B cell (primary cell): ENCODE measurements at regions not wholly inside any gene's neighbourhood (a gene's known extent, or its start where the extent isn't known, plus 50 kb on each side); places are given as distances from the start of the nearest gene placed in this dataset.

Experiments used
- ATAC-seq: fragments of 200-7000 bp; cut with Tn5 transposase; one replicate; pipeline ENCODE4 v1.10.0; 2021; ENCODE audit warnings: low read depth, mild to moderate bottlenecking, moderate number of reproducible peaks, moderate library complexity
- CTCF ChIA-PET: fragments of 350-600 bp; sonication (Branson Sonifier 250); formaldehyde crosslinking; loops from one replicate; lab custom pipeline; 2021; ENCODE audit warnings: antibody characterized with exemption, inconsistent platforms; lab: Charles Lee
- POLR2A ChIA-PET: fragments of 350-600 bp; sonication (Branson Sonifier 250); formaldehyde crosslinking; loops from one replicate; lab custom pipeline; 2021; ENCODE audit warnings: antibody characterized with exemption; lab: Charles Lee
- DNase-seq: peaks from one replicate; pipeline ENCODE4 v3.0.0; 2013
- H2AFZ ChIP-seq: 2 replicates; pipeline ENCODE4 v1.6.1; 2012; ENCODE audit warnings: mild to moderate bottlenecking, low read depth, low read length; ENCODE audit not compliant: insufficient read depth, poor library complexity, severe bottlenecking
- H3K27ac ChIP-seq, 2 donors: 1 replicate in 1 of 2; 2 replicates in 1 of 2; pipeline ENCODE4 v1.5.1; 2012 to 2013; ENCODE audit warnings: low read length in 2 of 2, mild to moderate bottlenecking in 2 of 2, moderate library complexity in 1 of 2
- H3K27me3 ChIP-seq, 4 experiments: fragments of 200-600 bp in 1 of 4; sonication (generic) in 1 of 4; replicated peaks in 1 of 4; 1 replicate in 2 of 4; 2 replicates in 2 of 4; pipeline versions ENCODE4 v1.6.1 to v1.7.0; 2013 to 2016; ENCODE audit warnings: low read length in 3 of 4, mild to moderate bottlenecking in 2 of 4, mixed read lengths in 1 of 4, moderate library complexity in 1 of 4; ENCODE audit not compliant: insufficient read depth in 4 of 4, control insufficient read depth in 3 of 4; ENCODE audit errors: control extremely low read depth in 1 of 4
- H3K36me3 ChIP-seq, 2 experiments: replicated peaks in 1 of 2; 1 replicate in 1 of 2; 2 replicates in 1 of 2; pipeline versions ENCODE4 v1.6.1 to v1.7.1; 2013; ENCODE audit warnings: low read length in 1 of 2; ENCODE audit not compliant: insufficient read depth in 2 of 2, control insufficient read depth in 1 of 2; ENCODE audit errors: control extremely low read depth in 1 of 2, extremely low read depth in 1 of 2
- H3K4me1 ChIP-seq, 2 donors: fragments of 200-600 bp in 1 of 2; sonication (generic) in 1 of 2; 1 replicate in 1 of 2; 2 replicates in 1 of 2; pipeline versions ENCODE4 v1.5.1 to v1.6.1; 2013 to 2017; ENCODE audit warnings: low read length in 2 of 2; ENCODE audit not compliant: control insufficient read depth in 2 of 2, insufficient read depth in 2 of 2
- H3K4me2 ChIP-seq: replicated peaks from 2 replicates; pipeline ENCODE3; 2012; ENCODE audit warnings: mild to moderate bottlenecking, low read depth, low read length; ENCODE audit not compliant: poor library complexity, severe bottlenecking
- H3K4me3 ChIP-seq, 5 experiments: fragments of 200-600 bp in 1 of 5; sonication (generic) in 1 of 5; 1 replicate in 3 of 5; 2 replicates in 2 of 5; pipeline versions ENCODE4 v1.5.1 to v1.7.0; 2011 to 2016; ENCODE audit warnings: low read length in 4 of 5, mild to moderate bottlenecking in 4 of 5, low read depth in 2 of 5, control low read depth in 1 of 5, moderate library complexity in 1 of 5; ENCODE audit not compliant: insufficient read depth in 1 of 5; ENCODE audit errors: control extremely low read depth in 1 of 5, extremely low read depth in 1 of 5
- H3K79me2 ChIP-seq: fragments of 200-600 bp; sonication (generic); one replicate; pipeline ENCODE4 v1.6.0; 2016; ENCODE audit warnings: low read length; ENCODE audit not compliant: control insufficient read depth, insufficient read depth
- H3K9ac ChIP-seq: fragments of 200-600 bp; sonication (generic); 2 replicates; pipeline ENCODE4 v1.6.1; 2017; ENCODE audit warnings: mild to moderate bottlenecking, low read length, moderate library complexity
- H3K9me3 ChIP-seq, 3 donors: one replicate each; pipeline versions ENCODE4 v1.6.1 to v1.7.1; 2013; ENCODE audit warnings: low read length in 2 of 3; ENCODE audit not compliant: control insufficient read depth in 2 of 3, insufficient read depth in 1 of 3; ENCODE audit errors: control extremely low read depth in 1 of 3
- H4K20me1 ChIP-seq: 2 replicates; pipeline ENCODE4 v1.6.0; 2012; ENCODE audit warnings: mild to moderate bottlenecking, low read length; ENCODE audit not compliant: insufficient read depth, control insufficient read depth, poor library complexity, severe bottlenecking
- H3K27ac Mint-ChIP-seq: one replicate; pipeline ENCODE4 v1.8.0; 2021; ENCODE audit warnings: mixed read lengths
- H3K27me3 Mint-ChIP-seq: one replicate; pipeline ENCODE4 v1.8.0; 2021; ENCODE audit warnings: mixed read lengths
- H3K4me1 Mint-ChIP-seq: one replicate; pipeline ENCODE4 v1.8.0; 2021; ENCODE audit warnings: mixed read lengths
- H3K4me3 Mint-ChIP-seq: one replicate; pipeline ENCODE4 v1.8.0; 2021; ENCODE audit warnings: mixed read lengths
- H3K9me3 Mint-ChIP-seq: one replicate; pipeline ENCODE4 v1.8.0; 2022; ENCODE audit warnings: mixed read lengths; ENCODE audit not compliant: insufficient read depth
- CTCF ChIP-seq: fragments of 200-600 bp; IDR thresholded peaks from one replicate; pipeline ENCODE4 v1.8.0; 2022; ENCODE audit warnings: antibody characterized with exemption, mild to moderate bottlenecking
- EZH2 ChIP-seq: IDR thresholded peaks from 2 replicates; pipeline ENCODE4 v1.6.1; 2012; ENCODE audit warnings: borderline replicate concordance, low read depth, mild to moderate bottlenecking, moderate library complexity, low read length; ENCODE audit not compliant: insufficient read depth, poor library complexity, severe bottlenecking
- WGBS: methylation state at CpG from one replicate; pipeline ENCODE4 v1.1.5; 2013; ENCODE audit warnings: missing lambda C conversion rate; ENCODE audit not compliant: insufficient coverage; 5-methylcytosine and 5-hydroxymethylcytosine counted together
- intact Hi-C: fragments of 100-400 bp; cut with micrococcal nuclease; formaldehyde crosslinking; loops from one replicate; pipeline ENCODE4 v1.10.0; 2022

DNA sequence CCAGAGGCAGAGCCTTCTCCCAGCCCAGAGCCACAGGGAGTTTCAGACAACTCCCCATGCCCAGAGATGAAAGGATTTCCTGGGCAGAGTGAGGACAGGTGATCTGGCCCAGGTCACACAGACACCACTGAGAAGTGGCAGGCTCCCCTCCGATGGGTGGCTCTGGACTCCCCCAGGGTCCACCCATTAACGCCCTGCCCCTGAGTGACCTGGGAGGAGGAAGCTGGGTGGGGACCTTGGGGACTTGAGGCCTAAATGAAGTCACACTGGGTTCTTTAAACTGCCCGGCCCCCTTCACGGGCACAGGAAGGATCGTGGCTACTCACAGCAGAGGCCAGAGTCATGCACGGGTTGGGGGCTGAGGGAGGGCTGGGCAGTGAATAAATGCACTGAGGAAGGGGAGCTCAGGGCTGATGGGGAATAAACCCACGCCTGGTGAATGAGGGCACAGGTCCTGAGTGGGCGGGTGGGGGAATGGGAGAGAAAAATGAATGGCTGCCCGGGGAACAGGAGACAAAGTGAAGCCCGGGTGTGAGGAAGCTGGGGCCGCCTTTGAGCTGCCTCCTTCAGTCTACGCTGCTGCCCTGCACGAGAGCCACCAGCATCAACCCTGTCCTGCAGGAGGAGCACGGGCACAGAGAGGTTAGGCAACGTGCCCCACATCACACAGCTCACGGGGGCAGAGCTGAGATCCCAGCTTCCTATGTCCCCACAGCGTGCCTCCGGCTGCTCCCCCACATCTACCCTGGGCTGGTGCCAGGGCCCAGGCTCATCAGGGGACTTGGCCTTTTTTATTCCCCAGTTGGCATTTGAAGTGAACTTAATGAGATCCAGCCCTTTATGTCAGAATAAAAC is 404.3 kb downstream of the MATN1 start:
- H3K27me3 ChIP-seq: peaks cover 0 to 2% (median 0%) of the 10 kb centered on the region in 4 experiments
- H3K4me3 ChIP-seq: no peak overlapping the region
- no peak for TF ChIP-seq EZH2
- TF ChIP-seq CTCF: no peak
- H3K27me3 Mint-ChIP-seq: peaks cover 15% of the 10 kb centered on the region
- POLR2A ChIA-PET: no interaction called here
- DNase-seq (no peak), ATAC-seq (no peak)
- no peak overlapping the region for H3K9ac ChIP-seq
- intact Hi-C loops: no loop called here
- H3K4me1 Mint-ChIP-seq: no peaks in the 10 kb centered on the region
- H3K27ac Mint-ChIP-seq: no peak overlapping the region
- no peaks in the 10 kb centered on the region for H3K4me1 ChIP-seq
- no peaks in the 10 kb centered on the region for H4K20me1 ChIP-seq
- 77% methylated on average over 17 of the region's 18 CpGs for WGBS
- H3K4me3 Mint-ChIP-seq: no peak overlapping the region
- no peaks in the 10 kb centered on the region for H3K36me3 ChIP-seq
- no peaks in the 10 kb centered on the region for H3K9me3 Mint-ChIP-seq
- no peak overlapping the region for H2AFZ ChIP-seq
- no peak overlapping the region for H3K27ac ChIP-seq
- CTCF ChIA-PET: no interaction called here
- H3K4me2 ChIP-seq: no peak overlapping the region
- peaks cover 0 to 5% (median 0%) of the 10 kb centered on the region in 3 donors for H3K9me3 ChIP-seq
- H3K79me2 ChIP-seq: no peaks in the 10 kb centered on the region

GRCh38 chr1:30318413-30318812 is 405.0 kb downstream of the MATN1 start:
- H3K27me3 Mint-ChIP-seq: peaks cover 15% of the 10 kb centered on the region
- Histone ChIP-seq H3K9ac (no peak overlapping the region), H3K27ac (no peak overlapping the region), H2AFZ (no peak overlapping the region), H3K4me1 (no peaks in the 10 kb centered on the region), H3K4me3 (no peak overlapping the region), H3K79me2 (no peaks in the 10 kb centered on the region), H3K4me2 (no peak overlapping the region), H3K27me3 (peaks cover 0 to 1% (median 0%) of the 10 kb centered on the region in 4 experiments), H3K9me3 (peaks cover 0 to 5% (median 0%) of the 10 kb centered on the region in 3 donors), H4K20me1 (no peaks in the 10 kb centered on the region), H3K36me3 (no peaks in the 10 kb centered on the region)
- ChIA-PET CTCF (no interaction called here), POLR2A (no interaction called here)
- DNase-seq (no peak), ATAC-seq (no peak)
- H3K4me1 Mint-ChIP-seq: no peaks in the 10 kb centered on the region
- H3K27ac Mint-ChIP-seq: no peak overlapping the region
- intact Hi-C loops: no loop called here
- H3K9me3 Mint-ChIP-seq: no peaks in the 10 kb centered on the region
- 54% methylated on average over 6 of the region's 8 CpGs for WGBS
- TF ChIP-seq EZH2: no peak
- no peak for TF ChIP-seq CTCF
- no peak overlapping the region for H3K4me3 Mint-ChIP-seq
